COR-L47 (cell line): ENCODE measurements at regions not wholly inside any gene's neighbourhood (a gene's known extent, or its start where the extent isn't known, plus 50 kb on each side); places are given as distances from the start of the nearest gene placed in this dataset.

ENCODE experiments used
- DNase-seq: peaks from one replicate; lab custom pipeline; 2025; lab: John Stamatoyannopoulos, UW

DNA sequence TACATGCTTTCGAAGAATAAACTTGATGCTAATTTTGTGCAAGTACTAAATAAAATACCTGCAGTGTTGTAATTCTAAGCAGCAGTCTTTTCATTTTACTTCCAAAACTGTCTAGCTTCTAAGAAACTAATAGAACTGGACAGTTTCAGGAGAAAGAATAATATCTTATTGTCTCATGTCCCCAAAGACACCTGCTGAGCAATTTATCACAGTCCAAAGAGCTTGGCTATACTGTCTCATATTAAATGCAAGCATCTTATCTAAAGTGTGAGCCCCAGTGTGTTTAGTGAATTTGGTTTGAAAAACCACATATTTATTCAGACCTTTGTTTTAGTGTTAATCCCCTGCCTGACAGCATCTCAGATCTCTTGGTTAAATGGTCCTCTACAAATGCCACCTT is 374.3 kb downstream of the TMX3 start:
- DNase-seq, result no peak

DNA sequence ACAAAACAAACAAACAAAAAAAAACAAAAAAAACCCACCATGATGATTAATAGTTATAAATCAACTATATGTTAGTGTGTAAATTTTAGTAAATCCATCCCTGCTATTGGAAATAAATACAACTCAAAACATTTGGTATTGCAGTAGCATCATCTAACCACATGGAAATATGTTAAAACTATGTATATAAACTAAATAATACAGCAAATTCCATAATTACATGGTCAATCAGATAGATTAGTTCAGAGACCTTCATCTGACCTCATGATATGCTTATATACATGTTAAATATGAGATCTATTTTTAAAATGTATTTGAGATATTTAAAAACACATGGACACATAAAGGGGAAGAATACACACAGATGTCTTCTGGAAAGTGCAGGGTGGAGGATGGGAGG is 384.2 kb downstream of the TMX3 start:
- no peak for DNase-seq

DNA sequence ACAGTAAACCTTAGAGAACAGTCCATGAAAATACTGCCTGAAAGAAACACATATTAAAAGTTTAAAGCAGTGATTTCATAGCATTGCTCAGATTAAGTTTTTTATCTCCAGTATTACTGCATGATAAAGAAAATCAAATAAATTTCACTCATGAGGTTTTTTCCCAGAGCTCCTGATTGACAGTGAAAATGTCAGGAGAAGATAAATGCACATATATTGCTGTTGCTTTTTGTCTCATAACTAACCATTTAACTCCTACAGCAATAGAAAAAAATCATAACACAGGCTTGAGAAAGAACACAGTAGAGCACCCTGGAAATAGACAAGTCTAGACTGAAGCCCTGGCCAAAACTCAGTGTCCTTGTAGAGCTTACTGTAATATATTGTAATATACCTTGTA is 391.0 kb downstream of the TMX3 start:
- no peak for DNase-seq

DNA sequence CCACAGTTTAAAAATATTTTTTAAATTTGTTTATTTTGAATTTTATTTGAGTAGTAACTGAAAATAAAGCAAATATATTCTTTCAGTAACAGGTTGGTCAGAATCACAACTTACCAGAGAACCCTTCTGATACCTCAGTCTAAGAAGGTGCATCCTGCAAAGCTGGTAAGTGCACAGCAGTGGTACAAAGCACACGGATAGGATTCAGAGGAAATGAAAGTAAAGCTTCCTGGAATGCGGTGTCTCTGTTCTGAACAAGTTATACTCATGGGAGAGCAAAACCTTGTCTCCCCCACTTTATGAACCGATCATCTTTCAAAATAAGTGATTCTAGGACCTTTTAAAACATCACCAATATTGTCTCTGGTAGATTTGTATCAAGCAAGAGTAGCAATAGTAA is 398.3 kb downstream of the TMX3 start:
- no peak for DNase-seq

DNA sequence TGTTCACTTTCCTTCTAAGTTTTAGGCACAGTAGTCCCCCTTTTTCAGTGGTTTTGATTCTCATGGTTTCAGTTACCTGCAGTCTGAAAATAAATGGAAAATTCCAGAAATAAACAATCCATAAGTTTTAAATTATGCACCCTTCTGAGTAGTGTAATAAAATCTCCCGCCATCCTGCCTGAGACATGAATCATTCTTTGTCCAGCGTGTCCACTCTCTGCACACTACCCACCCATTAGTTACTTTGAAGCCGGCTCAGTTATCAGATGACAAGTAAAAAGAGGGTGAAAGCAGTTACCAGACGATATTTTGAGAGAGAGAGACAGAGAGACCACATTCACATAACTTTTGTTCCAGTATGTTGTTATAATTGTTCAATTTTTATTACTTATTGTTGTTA is 400.5 kb downstream of the TMX3 start:
- no peak for DNase-seq

DNA sequence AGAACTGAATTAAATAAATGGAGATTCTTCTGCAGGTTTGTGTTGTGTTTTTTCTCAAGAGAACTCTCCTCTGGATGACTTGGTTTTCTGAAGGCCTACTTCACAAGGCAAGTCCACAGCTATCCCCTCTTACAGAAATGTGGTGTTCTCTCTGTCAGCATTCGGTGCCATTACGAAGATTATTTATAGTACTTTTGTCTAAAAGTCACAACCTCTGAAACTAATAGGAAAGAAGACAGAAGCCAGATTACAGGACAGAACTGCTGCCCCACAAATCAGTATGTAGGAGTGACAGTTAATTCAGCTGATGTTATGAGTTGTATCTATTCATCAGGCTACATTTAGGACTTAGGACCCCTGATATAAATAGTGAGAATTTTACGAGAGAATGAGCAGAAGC is 413.5 kb downstream of the TMX3 start:
- DNase-seq, result no peak

DNA sequence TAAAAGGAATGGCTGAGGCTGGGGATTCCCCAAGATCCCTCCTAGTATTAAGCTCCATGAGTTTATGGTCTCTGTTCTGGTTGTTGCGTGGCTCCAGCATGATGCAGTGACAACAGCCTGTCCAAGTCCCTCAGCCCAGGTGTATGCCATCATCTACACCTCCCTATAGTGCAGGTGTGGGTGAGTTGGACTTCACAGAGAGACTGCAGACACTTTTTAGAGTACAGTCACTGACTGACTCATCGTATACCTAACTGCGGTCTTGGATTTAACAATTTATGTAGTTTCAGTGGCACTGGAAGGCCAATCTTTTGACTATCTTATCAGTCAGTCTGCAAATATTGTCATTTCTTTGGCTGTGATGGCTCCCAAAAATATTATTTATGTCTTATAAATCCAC is 415.0 kb downstream of the TMX3 start:
- no peak for DNase-seq

DNA sequence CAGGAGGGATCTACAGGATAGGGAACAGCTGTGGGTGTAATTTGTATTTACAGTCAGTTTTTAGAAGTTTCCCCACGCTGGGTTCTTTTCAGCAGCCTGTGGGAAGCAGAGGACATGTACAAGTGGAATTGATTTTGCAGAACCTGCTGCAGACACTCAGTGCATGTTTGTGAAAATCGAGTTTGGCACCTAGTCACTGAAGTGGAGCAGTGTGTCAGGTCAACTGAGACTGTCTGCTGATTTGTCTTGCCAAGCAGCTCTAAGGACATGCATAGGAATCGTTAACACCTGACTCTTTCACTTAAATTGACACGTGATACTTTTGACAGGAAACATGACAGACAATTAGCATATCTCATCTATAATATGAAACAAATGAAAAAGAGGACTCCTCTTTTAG is 416.6 kb downstream of the TMX3 start:
- peak; percentile 10 for DNase-seq

DNA sequence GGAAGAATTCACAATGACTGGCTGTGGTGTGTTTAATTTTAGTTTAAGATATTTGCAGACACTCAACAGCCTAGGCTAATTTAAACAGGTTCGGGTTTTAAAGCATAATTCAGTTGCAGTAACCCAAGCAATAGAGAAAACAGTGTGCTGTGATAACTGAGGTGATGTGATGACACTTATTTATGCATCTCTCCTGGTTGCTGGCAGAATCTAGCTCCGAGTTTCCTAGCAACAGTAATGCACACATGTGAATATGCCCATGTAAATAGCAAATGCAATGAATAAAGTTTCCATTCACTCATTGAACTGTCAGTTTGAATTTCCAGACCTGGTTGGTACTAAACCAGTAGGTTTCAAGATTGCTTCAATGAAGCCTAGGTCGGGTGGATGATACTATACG is 426.5 kb downstream of the TMX3 start:
- no peak for DNase-seq

DNA sequence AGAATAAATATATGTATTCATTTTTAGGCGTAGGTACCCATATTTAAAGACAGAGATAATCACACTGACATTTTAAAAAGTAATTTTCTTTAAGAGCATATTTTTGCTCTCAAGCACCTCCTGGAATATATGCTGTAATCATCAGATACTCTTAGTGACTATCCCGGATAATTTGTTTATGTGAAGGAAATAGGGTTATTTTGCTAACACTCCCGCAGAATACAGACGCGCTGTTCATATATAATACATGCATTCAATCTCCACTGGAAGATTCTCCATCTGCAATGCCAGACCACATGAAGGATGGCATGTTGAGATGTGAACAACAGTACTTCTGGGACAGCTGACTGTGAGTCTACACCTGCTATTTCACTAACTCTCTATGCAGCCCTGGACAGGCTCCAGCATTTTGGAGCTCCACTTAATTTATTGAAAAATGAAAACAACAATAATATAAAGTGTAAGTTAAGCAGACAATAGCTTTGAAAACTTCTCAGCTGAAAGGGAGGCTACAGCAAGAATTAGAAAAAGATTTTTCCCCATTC is 430.6 kb downstream of the TMX3 start:
- no peak for DNase-seq

DNA sequence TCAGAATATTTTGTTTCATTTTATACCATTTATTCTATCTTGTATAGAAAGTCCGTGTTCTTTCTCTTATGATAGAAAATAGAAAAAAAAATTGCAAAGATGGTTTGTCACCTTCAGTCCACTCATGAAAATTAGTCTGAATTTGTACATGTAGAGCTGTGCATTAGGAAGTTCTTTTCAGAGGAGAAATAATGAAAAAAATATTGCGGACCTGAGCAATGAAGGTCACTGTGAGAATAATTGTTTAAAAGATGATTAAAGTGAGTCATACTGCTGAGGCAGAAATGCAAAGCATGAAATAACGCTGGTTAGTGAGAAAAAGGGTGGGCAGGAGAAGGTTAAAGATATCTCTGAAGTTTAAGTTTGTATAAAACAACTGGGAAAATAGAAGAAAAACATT is 431.1 kb downstream of the TMX3 start:
- DNase-seq, result no peak

DNA sequence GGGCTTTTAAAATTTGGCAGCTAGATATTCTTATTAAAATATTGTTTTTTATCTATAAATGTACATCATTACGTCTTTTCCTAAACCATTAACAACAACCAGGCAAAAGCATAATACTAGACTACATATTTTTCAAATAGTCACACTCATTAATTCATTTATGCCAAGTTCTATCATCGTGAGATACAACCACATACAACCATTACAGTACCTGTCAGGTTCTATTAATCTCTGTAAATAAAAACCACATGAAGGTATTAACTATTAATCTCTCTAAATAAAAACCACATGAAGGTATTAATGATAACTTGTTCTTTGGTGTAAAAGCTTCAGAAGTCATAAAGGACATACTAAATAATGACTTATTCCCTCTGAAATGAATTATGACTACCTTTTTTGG is 432.7 kb downstream of the TMX3 start:
- DNase-seq, result no peak

DNA sequence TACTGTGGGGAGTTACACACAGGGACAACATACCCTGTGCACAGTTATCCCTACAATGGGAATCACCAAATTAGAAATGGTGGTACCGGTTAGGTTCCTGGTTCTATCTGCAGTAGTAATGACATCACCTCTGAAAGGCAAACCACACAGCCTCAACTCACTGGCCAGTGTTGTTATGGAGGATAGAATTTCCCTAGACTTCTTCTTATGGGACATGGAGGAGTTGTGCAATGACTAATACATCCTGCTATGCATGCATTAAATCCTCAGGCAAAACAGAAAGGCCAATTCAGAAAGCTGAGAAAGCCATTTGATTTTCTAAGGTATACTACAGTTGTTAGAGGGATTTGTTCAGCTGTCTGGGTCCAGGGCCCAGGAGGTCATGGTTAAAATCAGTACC is 439.3 kb downstream of the TMX3 start:
- no peak for DNase-seq

DNA sequence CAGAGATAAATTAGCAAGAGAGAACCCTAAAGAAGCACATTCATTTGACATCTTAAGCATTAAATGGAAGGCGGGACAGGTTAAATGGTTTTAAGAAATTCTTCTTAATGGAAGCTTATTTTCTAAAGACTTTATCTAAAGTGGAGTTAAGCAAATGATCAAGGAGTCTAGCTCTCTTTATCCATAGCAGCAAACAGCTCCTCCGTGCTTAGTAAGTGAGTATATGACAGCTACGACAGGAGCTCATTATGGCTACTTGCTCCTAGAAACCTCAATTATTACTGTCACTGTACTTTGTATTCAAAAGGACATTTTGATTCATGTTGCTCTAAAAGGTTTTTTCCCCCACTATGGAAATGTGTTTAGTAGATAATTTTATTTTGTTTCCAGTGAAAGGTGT is 444.9 kb downstream of the TMX3 start:
- DNase-seq, result no peak

DNA sequence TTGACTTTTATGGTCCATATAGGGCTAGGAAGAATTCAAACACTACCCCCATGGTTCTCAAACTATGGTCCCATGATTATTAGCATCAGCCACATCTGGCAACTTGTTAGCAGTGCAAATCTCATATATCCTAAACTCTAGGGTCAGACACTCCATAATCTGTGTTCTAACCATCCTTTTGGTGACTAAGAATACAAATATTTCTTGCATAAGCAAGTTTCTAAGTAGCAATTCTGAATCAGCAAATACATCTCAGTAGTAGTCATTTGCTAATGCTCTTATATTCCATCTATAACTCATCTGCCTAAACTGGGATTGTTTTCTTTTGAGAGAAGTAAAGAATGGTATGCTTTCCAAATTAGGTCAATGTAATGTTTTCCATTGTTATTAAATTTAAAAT is 447.3 kb downstream of the TMX3 start:
- DNase-seq, result no peak

DNA sequence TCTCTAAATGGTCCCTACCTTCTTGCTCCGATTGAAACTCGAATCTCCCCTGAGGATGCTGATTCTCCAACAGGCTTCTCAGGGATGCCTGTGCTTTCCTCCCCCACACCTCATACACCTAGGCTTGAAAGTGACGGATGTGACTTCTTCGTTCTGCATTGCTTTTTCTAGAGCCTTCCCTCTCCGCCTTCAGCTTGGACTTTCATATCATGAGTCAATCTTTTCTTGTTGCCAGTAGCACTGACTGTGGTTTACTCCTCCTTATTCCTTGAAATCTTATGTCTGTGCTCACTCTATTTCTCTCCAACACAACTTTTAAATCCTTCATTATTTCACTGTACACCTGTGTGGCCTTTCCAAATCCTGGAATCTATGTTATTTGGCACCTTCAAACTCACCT is 451.4 kb downstream of the TMX3 start:
- no peak for DNase-seq

DNA sequence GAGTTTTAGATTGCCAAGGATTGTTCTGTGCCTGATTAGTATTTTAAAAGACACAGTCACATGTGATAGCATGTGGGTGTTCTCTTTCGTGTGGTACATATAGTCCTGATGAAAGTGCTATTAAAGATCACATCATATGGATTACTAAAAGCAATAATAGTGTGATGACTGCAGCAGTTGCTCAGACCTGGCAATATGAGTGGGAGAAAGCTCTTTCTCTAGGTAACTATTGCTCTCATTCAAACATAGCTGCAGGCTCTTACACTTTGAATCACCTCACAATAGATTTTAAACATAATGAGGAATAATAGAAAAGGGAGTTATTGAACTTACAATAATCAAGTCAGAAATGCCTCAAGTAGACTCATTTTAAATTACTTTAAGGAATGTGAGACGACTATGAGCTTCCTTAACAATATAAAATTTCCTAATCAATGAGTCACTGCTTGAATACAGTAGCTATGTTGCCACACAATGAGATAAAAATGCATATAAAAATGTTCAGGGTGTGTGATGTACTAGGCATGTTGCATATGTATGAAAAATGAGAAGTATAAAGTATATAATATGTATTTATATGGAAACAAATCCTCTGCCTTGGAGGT is 452.1 kb downstream of the TMX3 start:
- DNase-seq, result no peak

DNA sequence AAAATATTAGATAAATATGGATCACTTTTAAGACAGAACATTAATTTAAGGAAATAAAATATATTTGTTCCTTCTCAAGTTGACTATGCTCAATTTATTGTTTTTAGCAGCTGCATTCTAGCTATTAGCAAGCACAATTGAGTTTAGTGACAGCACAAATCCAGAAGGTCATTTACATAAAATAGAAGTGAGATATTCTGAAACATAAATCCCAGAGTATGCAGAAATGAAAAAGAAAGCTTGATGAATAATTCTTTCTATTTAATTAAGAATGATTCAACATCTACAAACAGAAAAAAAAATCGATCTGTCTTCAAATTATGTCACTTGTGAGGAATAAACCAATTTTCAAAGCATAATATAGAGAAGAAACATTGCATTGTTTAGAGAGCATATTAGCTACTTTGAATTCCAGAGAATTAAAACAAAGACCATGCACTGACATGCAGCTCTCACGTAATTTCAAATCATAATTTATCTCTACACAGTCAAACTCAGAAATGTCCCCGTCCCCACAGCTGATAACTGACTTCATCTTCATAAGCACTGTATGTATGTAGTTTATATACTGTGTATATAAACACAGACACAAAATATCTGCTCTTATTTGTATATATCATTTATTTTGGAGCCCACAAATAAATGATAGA is 458.4 kb downstream of the TMX3 start:
- DNase-seq, result no peak

DNA sequence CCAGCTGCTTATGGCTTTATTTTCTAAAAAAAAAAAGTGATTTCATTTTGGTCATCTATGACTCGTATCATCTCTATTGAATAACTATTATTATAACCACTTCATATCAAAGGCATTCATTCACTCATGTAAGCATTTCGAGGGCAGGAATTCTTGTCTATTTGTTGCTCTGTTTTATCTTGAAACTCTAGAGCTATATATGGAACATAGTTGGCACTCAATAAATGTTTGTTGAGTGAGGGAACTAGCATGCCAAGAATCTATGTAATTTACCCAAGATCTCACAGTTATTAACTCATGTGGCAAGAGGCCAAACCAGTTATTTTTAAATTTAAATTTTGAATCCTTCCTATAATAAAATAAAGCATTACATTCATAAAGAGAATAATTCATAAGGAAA is 470.1 kb downstream of the TMX3 start:
- no peak for DNase-seq

DNA sequence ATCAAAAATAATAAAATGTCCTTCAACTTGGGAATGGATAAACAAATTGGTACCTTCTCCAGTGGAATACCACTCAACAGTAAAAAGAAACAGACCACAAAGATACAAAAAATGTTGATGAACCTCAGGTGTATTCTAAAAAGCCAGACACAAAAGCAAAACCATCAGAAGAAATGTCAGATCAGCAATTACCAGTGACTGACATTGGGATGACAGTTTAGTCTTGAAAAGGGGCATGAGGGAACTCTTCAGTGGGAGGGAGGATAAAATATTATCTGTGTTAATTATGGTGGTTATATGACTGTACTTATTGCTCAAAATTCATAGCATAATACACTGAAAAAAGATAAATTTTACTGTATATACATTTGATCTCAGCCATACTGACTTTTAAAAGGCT is 473.0 kb downstream of the TMX3 start:
- no peak for DNase-seq

DNA sequence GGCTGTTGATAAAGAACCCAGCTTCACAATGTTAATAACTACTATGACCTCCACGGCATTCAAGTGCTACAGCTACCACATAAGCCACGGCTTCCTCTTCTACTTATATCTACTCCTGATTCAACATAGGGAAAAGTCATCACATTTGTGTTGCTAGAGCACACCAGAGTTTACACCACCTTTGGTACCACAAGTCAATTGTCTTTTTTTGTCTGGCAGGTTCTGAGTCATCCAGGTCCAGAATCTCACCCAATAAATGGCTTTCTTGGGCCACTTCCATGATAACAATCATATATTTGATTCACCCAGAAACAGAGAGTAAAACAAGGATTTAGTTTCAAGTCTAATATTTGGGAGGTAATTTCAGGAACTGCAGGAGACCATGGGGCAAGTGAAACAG is 480.2 kb downstream of the TMX3 start:
- DNase-seq, result no peak

DNA sequence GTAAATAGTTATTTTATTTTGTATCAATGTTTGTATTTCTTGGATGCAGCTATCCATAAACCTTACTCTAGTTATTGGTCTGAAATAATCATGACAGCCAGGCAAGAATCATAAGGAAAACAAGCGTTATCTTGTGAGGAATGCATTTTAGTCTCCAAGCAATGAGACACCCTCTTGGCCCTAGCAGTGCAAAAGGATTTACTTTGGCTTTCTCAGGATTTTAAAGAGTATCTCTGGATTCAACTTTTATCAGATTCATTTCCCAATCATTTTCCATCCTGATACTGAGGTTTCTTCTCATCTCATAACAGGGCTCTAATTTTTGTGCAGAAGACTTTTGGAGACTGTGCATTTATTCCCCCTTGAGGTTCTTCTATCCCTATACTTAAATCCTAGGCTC is 480.8 kb downstream of the TMX3 start:
- no peak for DNase-seq

DNA sequence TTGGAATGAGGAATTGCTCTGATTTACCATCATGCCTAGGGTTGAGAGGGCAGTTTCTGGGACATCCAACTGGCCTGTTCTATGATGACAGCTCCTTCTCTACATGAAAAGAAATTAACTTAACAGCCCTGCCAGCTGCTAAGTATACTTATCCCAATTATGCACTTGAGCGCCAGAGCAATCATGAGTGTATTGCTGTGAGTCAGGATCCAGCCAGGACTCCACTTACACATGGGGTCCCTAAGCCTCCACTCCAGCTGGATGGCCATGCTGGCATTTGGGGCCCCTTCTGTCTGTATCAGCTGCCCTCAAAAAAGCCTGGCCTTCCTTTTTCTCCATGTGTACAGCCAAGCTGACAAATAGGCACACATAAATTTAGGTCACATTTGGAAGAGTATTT is 481.9 kb downstream of the TMX3 start:
- peak; percentile 48 for DNase-seq

DNA sequence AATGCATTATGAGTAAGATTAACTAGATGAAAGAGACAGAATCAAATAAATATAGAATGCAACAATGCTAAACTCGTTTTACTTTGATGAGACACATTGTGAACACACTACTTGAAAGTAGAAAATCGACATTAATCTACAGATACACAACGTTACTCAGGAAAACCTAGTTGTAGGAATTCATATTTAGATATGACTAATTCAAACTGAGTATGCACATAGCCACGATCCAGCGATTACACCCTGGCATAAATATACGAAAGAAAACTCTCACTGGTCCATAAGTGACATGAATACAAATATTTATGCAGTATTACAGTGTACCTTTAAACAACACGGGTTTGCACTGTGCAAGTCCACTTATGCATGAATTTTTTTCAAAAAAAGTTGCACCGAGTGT is 485.6 kb downstream of the TMX3 start:
- DNase-seq, result no peak
